GM23248 (cell line): ENCODE measurements at regions not wholly inside any gene's neighbourhood (a gene's known extent, or its start where the extent isn't known, plus 50 kb on each side); places are given as distances from the start of the nearest gene placed in this dataset.
"Not testable (repeated sequence)": the region's sequence is repeated elsewhere in the genome, so short reads cannot be mapped to it uniquely, and the experiment has no call there.

Experiments used
- DNase-seq: peaks from one replicate; pipeline ENCODE4 v3.0.0-alpha.2; 2015
- H2AFZ ChIP-seq: fragments of 200-600 bp; sonication (generic); 2 replicates; pipeline ENCODE4 v1.6.1; 2016; ENCODE audit warnings: antibody characterized with exemption
- H3F3A ChIP-seq: fragments of 200-600 bp; sonication (generic); 2 replicates; pipeline ENCODE4 v1.6.1; 2016; ENCODE audit warnings: mild to moderate bottlenecking, antibody characterized with exemption, mixed run types; ENCODE audit not compliant: insufficient read depth
- H3K27ac ChIP-seq: fragments of 200-600 bp; sonication (generic); 2 replicates; pipeline ENCODE4 v1.5.1; 2016; ENCODE audit warnings: mild to moderate bottlenecking
- H3K27me3 ChIP-seq: fragments of 200-600 bp; sonication (generic); replicated peaks from 2 replicates; pipeline ENCODE4 v1.6.1; 2016; ENCODE audit warnings: mild to moderate bottlenecking; ENCODE audit not compliant: insufficient read depth
- H3K36me3 ChIP-seq: fragments of 200-600 bp; sonication (generic); 2 replicates; pipeline ENCODE4 v1.6.1; 2016; ENCODE audit warnings: low read depth, mild to moderate bottlenecking
- H3K4me1 ChIP-seq: fragments of 200-600 bp; sonication (generic); 2 replicates; pipeline ENCODE4 v1.6.1; 2016; ENCODE audit warnings: mild to moderate bottlenecking; ENCODE audit not compliant: insufficient read depth
- H3K4me2 ChIP-seq: fragments of 200-600 bp; sonication (generic); one replicate; pipeline ENCODE4 v1.6.1; 2016; ENCODE audit warnings: mild to moderate bottlenecking; ENCODE audit not compliant: unreplicated experiment
- H3K4me3 ChIP-seq: fragments of 200-600 bp; sonication (generic); 2 replicates; pipeline ENCODE4 v1.5.1; 2016; ENCODE audit warnings: mild to moderate bottlenecking
- H3K79me2 ChIP-seq: fragments of 200-600 bp; sonication (generic); 2 replicates; pipeline ENCODE4 v1.6.1; 2016; ENCODE audit warnings: mild to moderate bottlenecking; ENCODE audit not compliant: insufficient read depth
- H3K9ac ChIP-seq: fragments of 200-600 bp; sonication (generic); 2 replicates; pipeline ENCODE4 v1.6.1; 2016; ENCODE audit warnings: mild to moderate bottlenecking
- H3K9me2 ChIP-seq: fragments of 200-600 bp; sonication (generic); 2 replicates; pipeline ENCODE4 v1.6.1; 2016; ENCODE audit warnings: mixed run types, mild to moderate bottlenecking, moderate library complexity; ENCODE audit not compliant: insufficient read depth
- H3K9me3 ChIP-seq: fragments of 200-600 bp; sonication (generic); one replicate; pipeline ENCODE4 v1.6.1; 2017; ENCODE audit warnings: low read depth
- H4K20me1 ChIP-seq: fragments of 200-600 bp; sonication (generic); 2 replicates; pipeline ENCODE4 v1.6.0; 2016; ENCODE audit not compliant: insufficient read depth
- EZH2 ChIP-seq: fragments of 200-600 bp; sonication (generic); IDR thresholded peaks from 2 replicates; pipeline ENCODE4 v1.6.1; 2018; ENCODE audit warnings: antibody characterized with exemption, mild to moderate bottlenecking; ENCODE audit not compliant: insufficient read depth, poor library complexity, severe bottlenecking
- EZH2phosphoT487 ChIP-seq: fragments of 200-600 bp; sonication (generic); IDR thresholded peaks from 2 replicates; pipeline ENCODE4 v1.6.1; 2018; ENCODE audit warnings: antibody characterized with exemption, moderate library complexity, mild to moderate bottlenecking, low read depth; ENCODE audit not compliant: insufficient read depth
- WGBS, 2 experiments: methylation state at CpG; one replicate each; pipeline ENCODE4 v1.1.6; 2015 to 2017; ENCODE audit warnings: low lambda C conversion rate in 2 of 2, low coverage in 1 of 2; ENCODE audit errors: missing lambda C conversion rate in 2 of 2; 5-methylcytosine and 5-hydroxymethylcytosine counted together
- in situ Hi-C: fragments of 300-500 bp; cut with MboI; formaldehyde crosslinking; loops from 2 replicates; pipeline ENCODE4 v1.15.0; 2020

DNA sequence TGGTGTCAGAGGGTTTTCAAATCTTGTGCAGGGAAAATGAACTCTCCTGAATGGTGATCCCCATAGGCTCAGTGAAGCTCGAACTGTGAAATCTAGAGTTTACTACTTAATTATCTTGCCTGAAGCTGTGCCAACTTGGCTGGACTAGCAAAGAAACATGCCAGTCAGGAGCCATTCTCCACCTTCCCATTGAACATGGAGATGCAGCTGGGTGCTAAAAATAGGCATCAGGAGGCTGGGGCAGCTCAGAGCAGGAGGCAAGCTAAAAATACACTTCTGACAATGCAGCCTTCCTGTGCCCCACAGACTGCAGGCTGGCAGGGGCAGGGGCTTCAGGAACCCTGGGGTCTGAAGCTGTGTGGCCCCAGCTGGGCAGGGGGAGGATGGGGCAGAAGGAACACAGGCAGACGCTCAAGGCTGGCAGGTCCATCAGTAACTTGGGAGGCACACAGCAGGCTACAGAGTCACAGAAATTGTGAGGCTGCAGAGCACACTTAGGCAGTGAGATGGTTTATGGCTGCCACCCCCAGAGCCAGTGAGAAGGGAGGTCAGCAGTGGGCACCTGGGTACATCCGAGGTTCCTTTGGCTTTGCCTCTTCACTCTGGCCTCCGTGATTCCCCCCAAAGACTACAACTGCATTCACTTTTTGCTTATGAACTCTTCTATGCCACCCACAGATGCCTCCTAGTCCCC is 155.4 kb upstream of the KCND3 start:
- no peak for DNase-seq
- no peak overlapping the region for H3K9ac ChIP-seq
- TF ChIP-seq EZH2 (no peak), EZH2phosphoT487 (no peak)
- no peaks in the 10 kb centered on the region for H3K4me1 ChIP-seq
- H3K27ac ChIP-seq: no peak overlapping the region
- no peak overlapping the region for H3K4me2 ChIP-seq
- no peaks in the 10 kb centered on the region for H3K9me3 ChIP-seq
- H2AFZ ChIP-seq: no peak overlapping the region
- no peaks in the 10 kb centered on the region for H4K20me1 ChIP-seq
- H3K36me3 ChIP-seq: no peaks in the 10 kb centered on the region
- no peaks in the 10 kb centered on the region for H3F3A ChIP-seq
- in situ Hi-C loops: no loop called here
- H3K79me2 ChIP-seq: no peaks in the 10 kb centered on the region
- no peaks in the 10 kb centered on the region for H3K27me3 ChIP-seq
- WGBS, 2 experiments: 11 to 20% methylated on average over 4 of the region's 4 CpGs
- no peaks in the 10 kb centered on the region for H3K9me2 ChIP-seq
- H3K4me3 ChIP-seq: no peak overlapping the region

DNA sequence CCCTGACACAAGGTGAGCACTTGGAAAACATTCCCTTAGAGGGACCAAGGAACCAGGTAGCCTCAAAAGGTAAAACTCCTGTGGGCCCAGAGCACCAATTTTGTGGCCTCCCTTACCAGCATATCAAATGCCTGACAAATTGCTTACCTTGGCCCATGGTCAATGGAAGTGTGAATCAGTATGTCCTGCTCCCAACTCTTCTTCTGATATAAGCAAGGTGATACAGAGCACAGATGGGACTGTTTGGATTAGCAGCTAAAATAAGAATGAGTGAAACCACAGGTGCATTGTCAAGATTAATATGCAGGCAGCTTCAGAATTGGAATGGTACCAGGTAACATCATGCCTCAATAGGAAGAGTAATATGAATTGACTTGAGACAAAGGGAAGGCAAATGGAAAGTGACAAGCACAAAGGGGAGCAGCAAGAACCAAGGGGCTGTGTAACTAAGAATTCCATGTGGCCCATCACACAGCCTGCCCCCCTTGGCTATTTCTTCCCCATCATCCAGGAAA is 156.8 kb upstream of the KCND3 start:
- Histone ChIP-seq H2AFZ (no peak overlapping the region), H3K9me3 (no peaks in the 10 kb centered on the region), H3K9ac (no peak overlapping the region), H3K4me3 (no peak overlapping the region), H3K79me2 (no peaks in the 10 kb centered on the region), H3K27me3 (no peaks in the 10 kb centered on the region), H3K4me1 (no peaks in the 10 kb centered on the region), H3K4me2 (no peak overlapping the region), H3K27ac (no peak overlapping the region), H3F3A (no peaks in the 10 kb centered on the region), H4K20me1 (no peaks in the 10 kb centered on the region), H3K9me2 (no peaks in the 10 kb centered on the region), H3K36me3 (no peaks in the 10 kb centered on the region)
- no peak for DNase-seq
- TF ChIP-seq EZH2 (no peak), EZH2phosphoT487 (no peak)
- in situ Hi-C loops: no loop called here

DNA sequence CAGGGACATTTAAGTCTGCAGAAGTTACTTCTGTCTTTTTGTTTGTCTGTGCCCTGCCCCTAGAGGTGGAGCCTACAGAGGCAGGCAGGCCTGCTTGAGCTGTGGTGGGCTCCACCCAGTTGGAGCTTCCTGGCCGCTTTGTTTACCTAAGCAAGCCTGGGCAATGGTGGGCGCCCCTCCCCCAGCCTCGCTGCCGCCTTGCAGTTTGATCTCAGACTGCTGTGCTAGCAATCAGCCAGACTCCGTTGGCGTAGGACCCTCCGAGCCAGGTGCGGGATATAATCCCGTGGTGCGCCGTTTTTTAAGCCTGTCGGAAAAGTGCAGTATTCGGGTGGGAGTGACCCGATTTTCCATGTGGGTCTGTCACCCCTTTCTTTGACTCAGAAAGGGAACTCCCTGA is 170.7 kb upstream of the KCND3 start:
- H3K9ac ChIP-seq, H3K4me2 ChIP-seq, H2AFZ ChIP-seq, H3K4me1 ChIP-seq, H4K20me1 ChIP-seq, in situ Hi-C loops, H3K27ac ChIP-seq, H3K9me2 ChIP-seq, H3F3A ChIP-seq, H3K9me3 ChIP-seq, H3K27me3 ChIP-seq, H3K4me3 ChIP-seq, DNase-seq, H3K79me2 ChIP-seq, H3K36me3 ChIP-seq: not testable (repeated sequence)
- WGBS, 2 experiments: 60 to 64% methylated on average over 13 to 14 of the region's 14 CpGs

DNA sequence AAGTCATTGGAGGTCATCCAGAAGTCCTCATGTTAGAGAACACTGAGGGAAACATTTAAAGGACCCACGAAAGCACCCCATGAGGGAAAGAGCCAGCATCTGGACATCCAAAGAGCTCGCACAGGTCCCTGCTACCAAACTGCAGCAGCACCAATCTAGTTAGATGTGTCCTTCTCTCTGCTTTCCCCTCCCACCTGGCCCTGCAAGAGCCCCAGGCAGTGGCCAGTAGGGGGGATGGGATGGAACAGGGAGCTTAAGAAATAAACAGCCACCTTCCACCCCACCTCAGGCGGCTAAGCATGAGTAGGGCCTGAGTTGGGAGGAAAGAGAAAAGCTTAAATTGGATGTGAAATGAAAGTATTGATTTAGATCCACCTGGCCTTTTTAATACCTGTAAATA is 175.9 kb upstream of the KCND3 start:
- H3K4me3 ChIP-seq: no peak overlapping the region
- no peaks in the 10 kb centered on the region for H3K27me3 ChIP-seq
- no peaks in the 10 kb centered on the region for H3K9me3 ChIP-seq
- no peaks in the 10 kb centered on the region for H3K79me2 ChIP-seq
- no peak overlapping the region for H3K4me2 ChIP-seq
- no peak for TF ChIP-seq EZH2
- no peak for TF ChIP-seq EZH2phosphoT487
- H2AFZ ChIP-seq: no peak overlapping the region
- H3K27ac ChIP-seq: no peak overlapping the region
- H3K9ac ChIP-seq: no peak overlapping the region
- no peaks in the 10 kb centered on the region for H3K4me1 ChIP-seq
- no peaks in the 10 kb centered on the region for H3F3A ChIP-seq
- H4K20me1 ChIP-seq: no peaks in the 10 kb centered on the region
- no peak for DNase-seq
- WGBS, 2 experiments: 13 to 16% methylated on average over 3 of the region's 3 CpGs
- in situ Hi-C loops: no loop called here
- no peaks in the 10 kb centered on the region for H3K36me3 ChIP-seq
- H3K9me2 ChIP-seq: no peaks in the 10 kb centered on the region

DNA sequence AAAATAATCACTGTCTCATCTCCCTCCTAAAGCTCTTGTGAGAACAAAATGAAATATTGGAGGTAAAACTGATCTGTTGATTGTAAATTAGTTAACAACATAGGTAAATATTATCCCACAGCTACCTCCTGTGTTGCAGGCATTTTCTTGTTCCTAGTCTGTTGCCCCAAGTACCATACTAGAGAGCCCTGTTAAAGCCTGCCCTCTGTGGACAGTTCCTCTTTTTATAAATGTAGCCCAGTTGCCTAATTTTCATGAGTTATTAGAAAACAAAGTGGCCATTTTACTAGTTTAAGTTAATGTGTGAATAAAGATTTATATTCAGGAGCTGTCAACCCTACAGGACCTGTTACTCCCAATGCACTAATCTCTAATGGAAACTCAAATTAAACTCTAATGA is 180.0 kb upstream of the KCND3 start:
- H3K27ac ChIP-seq: no peak overlapping the region
- no peak for TF ChIP-seq EZH2phosphoT487
- TF ChIP-seq EZH2: no peak
- H3K9ac ChIP-seq: no peak overlapping the region
- no peaks in the 10 kb centered on the region for H3K9me3 ChIP-seq
- H3K36me3 ChIP-seq: no peaks in the 10 kb centered on the region
- no peak overlapping the region for H3K4me3 ChIP-seq
- H3K4me2 ChIP-seq: no peak overlapping the region
- H4K20me1 ChIP-seq: no peaks in the 10 kb centered on the region
- no peaks in the 10 kb centered on the region for H3K4me1 ChIP-seq
- in situ Hi-C loops: no loop called here
- H3K9me2 ChIP-seq: no peaks in the 10 kb centered on the region
- H3F3A ChIP-seq: no peaks in the 10 kb centered on the region
- H3K27me3 ChIP-seq: no peaks in the 10 kb centered on the region
- DNase-seq: no peak
- H3K79me2 ChIP-seq: no peaks in the 10 kb centered on the region
- H2AFZ ChIP-seq: no peak overlapping the region
